Stimulated activated CD4-positive, alpha-beta T cell treated with anti-CD3 and anti-CD28 coated beads, Interleukin-2, amount 100 ng/mL, for 48 hours (primary cell): ENCODE measurements at regions not wholly inside any gene's neighbourhood (a gene's known extent, or its start where the extent isn't known, plus 50 kb on each side); places are given as distances from the start of the nearest gene placed in this dataset.

Experiments used
- DNase-seq, 2 donors: peaks; one replicate each; pipeline ENCODE4 v3.0.0-alpha.2; 2020

DNA sequence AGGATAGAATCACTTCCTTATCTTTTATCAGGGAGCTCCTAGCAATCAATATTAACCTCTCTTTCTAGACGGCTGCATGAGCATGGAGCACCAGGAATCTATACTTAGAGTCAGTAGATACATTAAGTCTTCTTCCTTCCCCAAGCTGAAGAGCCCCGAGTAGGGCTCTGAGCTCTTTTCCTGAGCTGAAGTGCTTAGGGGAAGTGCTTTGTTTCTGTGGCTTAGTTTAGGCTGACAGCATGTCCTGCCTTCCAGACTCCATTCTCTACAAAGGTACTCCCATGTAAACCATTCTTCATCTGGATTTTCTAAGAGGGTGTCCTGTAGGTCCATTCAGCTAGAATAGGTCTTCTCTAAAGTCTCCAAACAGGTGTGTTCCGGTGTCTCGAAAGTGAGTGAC, 127.5 kb upstream of the AFF2 start:
- DNase-seq: no peak

GRCh38 chrX:148376342-148376741, 124.1 kb upstream of the AFF2 start:
- DNase-seq: no peak

GRCh38 chrX:148380107-148380506, 120.3 kb upstream of the AFF2 start:
- no peak for DNase-seq

DNA sequence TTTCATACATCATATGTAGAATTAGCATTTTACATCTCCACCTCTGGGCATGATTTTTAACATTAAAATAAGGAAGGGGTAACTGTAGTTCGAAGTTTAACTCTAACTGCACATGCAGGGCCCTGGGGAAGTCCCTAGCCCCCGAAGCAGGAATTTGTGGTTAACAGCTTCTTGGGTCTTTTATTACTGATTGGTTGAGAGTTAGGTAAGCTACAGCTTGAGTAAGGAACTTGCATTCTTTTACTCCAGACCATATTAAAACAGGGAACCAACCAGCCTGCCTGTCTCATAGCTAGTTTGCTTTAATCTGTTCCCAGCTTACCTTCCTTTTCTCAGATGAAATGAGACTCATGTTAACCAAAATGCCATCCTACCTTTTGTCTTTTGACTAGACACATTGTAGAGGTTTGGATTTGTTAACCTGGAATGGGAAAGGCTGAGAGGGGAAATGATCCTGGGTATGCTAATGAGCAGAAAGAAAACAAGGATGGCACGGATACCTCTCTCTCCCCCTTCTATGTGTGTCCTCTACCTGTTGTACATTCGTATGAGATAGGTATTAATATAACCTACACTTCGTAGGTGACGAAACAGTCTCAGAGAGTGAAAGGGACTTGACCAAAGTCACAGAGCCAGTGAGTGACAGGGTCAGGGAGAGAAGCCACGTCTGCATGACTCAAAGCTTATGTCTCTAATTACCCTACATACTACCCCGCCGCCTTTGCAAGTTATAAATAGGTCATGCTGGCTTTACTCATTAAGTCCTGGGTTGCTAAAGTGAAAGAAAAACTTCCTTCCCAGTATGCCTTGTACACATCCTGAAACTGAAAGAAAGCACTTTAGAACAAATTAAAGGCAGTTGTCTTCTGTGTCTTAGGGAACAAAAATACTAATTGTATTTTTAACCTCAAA, 119.5 kb upstream of the AFF2 start:
- peak; percentile 32 to 35 for DNase-seq

- DNase-seq: no peak
Observed at GRCh38 chrX:148381603-148382002, 118.8 kb upstream of the AFF2 start.

DNA sequence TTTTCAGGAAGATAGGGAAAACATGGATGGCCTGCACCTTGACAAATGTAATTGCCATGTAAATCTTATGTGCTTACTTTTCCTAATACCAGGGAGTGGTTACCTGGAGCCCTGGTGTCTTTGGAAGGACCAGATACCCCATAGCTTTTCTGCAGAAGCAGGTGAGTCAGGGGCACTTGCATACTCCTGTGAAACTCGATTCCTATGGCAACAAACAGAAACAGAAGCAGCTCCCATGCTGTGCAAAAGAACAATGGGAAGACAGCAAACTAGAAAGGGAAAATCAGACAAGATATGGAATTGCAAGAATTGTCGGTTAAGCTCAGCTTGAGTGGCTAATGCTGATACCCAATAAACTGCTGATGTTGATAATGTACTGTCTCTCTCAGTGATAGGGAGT, 117.4 kb upstream of the AFF2 start:
- no peak for DNase-seq

GRCh38 chrX:148385471-148385870, 114.9 kb upstream of the AFF2 start:
- no peak for DNase-seq

GRCh38 chrX:148389629-148390028, 110.8 kb upstream of the AFF2 start:
- no peak for DNase-seq

DNA sequence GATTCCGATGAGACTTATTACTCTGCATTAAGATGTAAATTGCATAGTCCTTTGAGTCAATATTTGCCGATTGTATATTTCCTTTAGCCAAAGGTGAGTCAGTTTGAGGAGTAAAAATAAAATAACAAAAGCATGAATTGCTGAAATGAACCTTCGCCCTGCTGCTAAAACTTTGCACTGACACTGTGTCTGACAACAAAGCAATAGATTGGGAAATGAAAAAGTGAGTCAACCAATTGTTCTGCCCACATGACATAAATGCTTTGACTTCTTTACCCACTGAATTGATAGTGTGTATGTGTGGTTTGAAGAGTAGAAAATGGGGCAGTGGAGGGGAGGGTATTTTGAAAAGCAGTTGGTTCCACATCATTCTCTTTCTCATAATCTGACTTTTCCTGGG, 88.4 kb upstream of the AFF2 start:
- DNase-seq: no peak

- DNase-seq: no peak
Observed at GRCh38 chrX:148416142-148416541, 84.3 kb upstream of the AFF2 start.

DNA sequence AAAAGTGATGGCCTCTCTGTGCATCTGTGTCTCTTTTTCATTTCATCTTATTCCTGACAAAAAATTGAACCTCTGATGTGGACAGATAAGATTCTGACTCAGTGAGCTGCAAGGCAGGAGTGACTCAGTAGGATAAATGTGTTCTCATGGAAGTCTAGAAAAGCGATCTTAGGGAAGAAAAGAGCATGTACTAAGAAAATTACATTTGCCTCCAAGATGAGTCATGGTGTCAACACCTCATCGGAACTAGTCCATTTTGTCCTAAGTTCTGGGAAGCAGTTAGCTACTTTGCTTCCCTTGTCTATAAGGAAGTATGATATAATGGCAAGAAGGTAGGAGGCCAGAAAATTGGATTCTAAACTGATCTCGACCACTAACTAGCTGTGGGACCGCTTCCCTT, 83.5 kb upstream of the AFF2 start:
- DNase-seq: no peak

GRCh38 chrX:148417934-148418333, 82.5 kb upstream of the AFF2 start:
- no peak for DNase-seq

DNA sequence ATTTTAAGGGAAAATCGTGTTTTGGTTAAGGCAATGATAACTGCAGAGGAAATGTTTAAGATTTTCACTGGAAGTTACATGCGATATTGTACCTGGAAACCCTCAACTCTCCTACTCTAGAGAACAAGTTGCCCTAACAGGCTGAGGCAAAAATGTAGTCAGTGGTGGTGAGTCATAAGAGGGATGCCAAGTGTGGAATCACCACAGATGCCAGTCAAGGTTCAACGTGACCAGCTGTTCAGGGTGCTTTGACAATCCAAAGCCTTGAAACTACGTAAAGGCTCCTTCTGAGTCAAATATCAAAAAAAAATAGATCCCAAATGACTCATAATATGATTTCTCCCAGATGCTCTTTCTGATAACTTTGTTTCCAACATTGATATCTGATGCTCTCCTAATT, 77.9 kb upstream of the AFF2 start:
- no peak for DNase-seq

- DNase-seq: no peak
Observed at GRCh38 chrX:148424570-148424969, 75.8 kb upstream of the AFF2 start.

- no peak for DNase-seq
Observed at GRCh38 chrX:148426467-148426866, 74.0 kb upstream of the AFF2 start.

DNA sequence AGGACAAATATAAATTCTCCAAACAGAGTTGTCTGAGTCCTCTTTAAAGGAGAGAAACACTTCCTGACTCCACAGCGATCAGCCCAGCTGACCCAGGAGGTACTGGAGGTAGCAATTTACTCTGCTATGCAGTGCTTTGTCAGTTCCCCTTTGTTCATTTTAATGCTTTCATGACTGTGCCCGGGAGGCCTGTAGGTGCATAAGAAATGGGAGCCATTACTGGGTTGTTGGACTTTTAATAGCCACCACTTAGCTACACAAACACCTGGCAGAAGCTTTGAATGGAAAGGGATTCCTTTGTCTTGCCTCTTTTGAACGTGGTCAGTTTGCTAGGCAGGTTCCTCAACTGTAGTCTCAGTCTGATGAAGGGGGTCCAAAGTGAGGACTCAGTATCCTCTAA, 59.0 kb upstream of the AFF2 start:
- no peak for DNase-seq

DNA sequence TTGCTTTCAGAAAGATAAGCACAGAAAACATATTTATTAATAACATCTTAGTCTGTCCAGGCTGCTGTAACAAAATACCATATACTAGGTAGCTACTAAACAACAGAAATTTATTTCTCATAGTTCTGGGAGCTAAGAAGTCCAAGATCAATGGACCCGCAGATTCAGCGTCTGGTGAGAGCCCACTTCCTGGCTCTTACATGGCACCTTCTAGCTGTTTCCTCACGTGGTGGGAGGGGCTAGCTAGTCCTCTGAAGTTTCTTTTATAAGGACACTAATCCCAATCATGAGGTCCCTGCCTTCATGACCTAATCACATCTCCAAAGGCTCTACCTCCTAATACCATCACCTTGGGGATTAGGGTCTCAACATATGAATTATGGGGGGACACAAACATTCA, 57.2 kb upstream of the AFF2 start:
- DNase-seq: no peak

DNA sequence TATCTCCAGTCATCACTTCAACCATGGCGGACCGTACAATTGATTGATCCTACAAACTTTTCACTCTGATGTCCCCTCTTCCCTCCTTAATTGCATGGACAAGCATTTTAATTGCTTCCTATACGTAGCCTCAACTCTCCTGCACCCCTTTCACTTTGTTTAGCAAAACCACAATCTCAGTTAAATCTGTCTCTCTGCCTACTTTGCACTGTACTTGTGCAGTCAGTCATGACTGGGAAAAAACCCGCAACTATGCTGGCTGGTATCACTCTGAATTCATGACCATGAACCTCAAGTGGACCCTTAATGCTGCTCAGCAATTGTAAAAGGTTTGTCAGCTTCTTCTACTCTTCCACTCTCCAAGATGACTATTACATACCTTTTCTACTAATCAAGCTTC, 51.7 kb upstream of the AFF2 start:
- no peak for DNase-seq
